ENCODE measurements at regions not wholly inside any gene's neighbourhood (a gene's known extent, or its start where the extent isn't known, plus 50 kb on each side); places are given as distances from the start of the nearest gene placed in this dataset.
"Not testable (repeated sequence)": the region's sequence is repeated elsewhere in the genome, so short reads cannot be mapped to it uniquely, and the experiment has no call there.

GRCh38 chr1:104019675-104020049 lies 270.0 kb downstream of the AMY1C start:
- no peak for DNase-seq
- ATAC-seq: no peak

DNA sequence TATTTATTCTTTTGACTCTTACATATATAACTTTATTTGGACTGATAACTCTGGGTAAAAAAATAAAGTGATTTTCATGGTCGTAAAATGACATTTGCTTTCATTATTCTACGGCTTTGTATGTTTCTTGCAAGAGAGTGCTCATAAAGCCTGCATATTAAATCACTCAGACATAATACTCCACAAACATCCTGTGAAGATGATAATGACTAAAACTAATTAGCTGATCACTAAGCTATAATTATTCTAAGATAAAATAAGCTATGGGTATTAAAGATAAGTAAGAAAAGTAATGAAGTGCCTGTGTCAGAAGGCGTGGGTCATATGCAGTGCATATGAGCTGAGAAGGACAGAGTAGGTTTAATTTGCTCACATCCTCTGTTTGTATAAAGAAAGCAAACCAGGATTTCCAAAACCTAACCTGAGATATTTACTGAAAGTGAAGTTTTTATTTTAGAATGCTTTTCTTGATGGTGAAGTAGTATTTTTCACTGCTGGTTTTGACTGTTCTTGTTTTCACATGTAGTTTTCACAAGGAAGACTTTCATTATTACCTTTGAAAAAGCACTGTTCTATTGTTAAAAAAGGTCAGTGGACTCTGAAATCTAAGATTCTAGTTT lies 278.8 kb downstream of the AMY1C start:
- DNase-seq: no peak
- no peak for ATAC-seq

DNA sequence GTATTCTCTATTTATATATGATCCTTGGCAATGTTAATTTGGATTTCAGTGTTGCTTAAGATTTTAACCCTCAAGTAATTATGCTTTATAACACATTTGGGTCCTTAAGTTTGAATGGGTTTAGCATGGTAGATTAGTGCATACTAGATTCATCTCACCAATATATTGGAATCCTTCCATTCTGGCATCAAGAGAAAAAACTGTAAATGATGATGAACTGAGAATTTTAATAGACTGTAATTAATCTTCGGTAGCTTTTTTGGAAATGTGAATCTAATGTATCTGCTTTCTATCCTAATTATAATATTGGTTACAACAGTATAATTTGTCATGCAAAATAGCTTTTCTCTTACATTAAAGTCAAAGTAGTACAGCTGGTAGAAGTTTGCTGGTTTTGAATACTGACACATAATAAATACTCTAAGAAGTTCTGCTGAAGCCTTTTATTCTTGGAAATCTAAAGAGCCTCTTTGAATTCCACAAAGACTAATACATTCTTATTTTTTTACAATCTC lies 279.8 kb downstream of the AMY1C start:
- no peak for ATAC-seq
- no peak for DNase-seq

GRCh38 chr1:104056786-104057185 lies 307.1 kb downstream of the AMY1C start:
- DNase-seq (no peak), ATAC-seq (no peak)

GRCh38 chr1:104057219-104057898 lies 307.7 kb downstream of the AMY1C start:
- not testable (repeated sequence) for DNase-seq

GRCh38 chr1:104061637-104062036 lies 311.9 kb downstream of the AMY1C start:
- ATAC-seq, DNase-seq: not testable (repeated sequence)

More at GRCh38 chr1:104057219-104057898, 307.7 kb downstream of the AMY1C start:
- not testable (repeated sequence) for ATAC-seq

GRCh38 chr1:104064399-104064798 lies 314.7 kb downstream of the AMY1C start:
- DNase-seq (no peak), ATAC-seq (no peak)

DNA sequence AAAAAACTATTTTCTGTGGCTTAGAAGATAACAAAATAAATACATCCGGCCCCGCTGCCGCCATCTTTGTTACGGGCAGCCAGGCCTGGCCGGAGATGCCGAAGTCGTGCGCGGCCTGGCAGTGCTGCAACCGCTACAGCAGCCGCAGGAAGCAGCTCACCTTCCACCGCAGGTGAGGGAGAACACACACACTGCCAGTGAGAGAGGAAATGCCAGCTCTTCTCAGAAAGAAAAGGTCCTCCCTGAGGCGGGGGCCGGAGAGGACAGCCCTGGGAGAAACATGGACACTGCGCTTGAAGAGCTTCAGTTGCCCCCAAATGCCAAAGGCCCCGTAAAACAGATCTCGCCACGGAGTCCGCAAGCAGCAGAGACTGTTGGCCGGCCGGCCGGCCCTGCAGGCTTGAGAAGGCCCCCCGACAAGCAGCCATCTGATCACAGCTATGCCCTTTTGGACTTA lies 323.2 kb downstream of the AMY1C start:
- DNase-seq (no peak), ATAC-seq (no peak)

DNA sequence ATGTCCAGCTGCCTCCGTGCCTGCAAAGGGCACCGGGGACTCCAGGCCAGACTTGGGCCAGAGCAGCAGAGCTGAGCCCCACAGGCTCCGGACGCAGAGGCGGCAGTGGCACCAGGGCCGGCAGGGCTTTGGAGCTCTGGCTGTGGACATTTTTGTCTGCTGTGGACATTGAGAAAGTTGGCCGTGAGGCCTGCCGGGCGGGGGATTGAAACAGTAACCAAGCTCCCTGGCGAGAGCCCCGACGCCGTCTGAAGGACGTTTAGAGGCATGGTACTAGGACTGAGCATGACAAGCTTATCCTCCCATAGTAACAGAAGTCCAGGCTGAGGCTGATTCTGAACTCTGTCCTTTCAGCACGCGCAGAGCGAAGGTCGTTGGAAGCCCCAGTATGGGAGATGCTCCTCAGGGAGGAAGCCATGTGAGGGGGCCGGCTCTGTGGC lies 323.8 kb downstream of the AMY1C start:
- ATAC-seq: no peak

DNA sequence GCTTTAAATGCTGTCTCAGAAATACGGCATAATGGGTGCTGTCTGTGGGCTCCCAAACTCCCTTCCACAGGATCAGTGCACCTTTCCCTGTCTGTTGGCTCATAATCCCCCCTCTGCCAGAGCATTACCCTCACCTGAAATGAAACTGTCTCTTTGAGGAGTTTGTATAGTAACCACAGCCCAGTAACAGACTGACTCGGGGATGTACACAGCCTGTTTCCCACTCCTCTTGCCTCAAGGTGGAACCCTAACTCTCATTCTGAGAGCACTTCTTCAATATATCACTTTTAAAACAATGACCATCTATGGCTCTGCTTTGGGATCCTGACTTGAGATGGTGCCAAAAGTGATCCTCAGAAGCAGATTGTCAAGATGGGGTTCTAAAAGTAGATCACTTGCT lies 332.5 kb downstream of the AMY1C start:
- DNase-seq (no peak), ATAC-seq (no peak)

More for the DNA sequence above, 323.8 kb downstream of the AMY1C start:
- DNase-seq: no peak

- no peak for ATAC-seq
These were observed 334.7 kb downstream of the AMY1C start for GRCh38 chr1:104084380-104084779.

GRCh38 chr1:104092698-104093097 lies 343.0 kb downstream of the AMY1C start:
- ATAC-seq (no peak), DNase-seq (no peak)

More at GRCh38 chr1:104084380-104084779, 334.7 kb downstream of the AMY1C start:
- DNase-seq: no peak

DNA sequence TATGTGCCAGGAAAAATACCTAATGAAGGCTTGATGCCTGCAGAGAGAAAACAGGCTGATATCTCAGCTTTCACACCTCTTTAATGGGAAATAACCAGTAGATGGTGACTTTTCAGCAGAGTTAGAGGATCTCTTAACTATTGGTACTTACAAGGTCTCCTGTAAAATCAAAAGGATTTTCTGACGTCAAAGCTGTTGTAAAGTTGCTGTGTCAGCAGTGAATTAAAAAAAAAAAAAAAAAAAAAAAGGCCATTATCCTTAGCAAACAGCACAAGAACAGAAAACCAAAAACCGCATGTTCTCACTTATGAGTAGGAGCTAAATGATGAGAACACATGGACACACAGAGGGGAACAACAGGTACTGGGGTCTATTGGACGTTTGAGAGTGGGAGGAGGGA lies 349.1 kb downstream of the AMY1C start:
- no peak for ATAC-seq
- DNase-seq: no peak

DNA sequence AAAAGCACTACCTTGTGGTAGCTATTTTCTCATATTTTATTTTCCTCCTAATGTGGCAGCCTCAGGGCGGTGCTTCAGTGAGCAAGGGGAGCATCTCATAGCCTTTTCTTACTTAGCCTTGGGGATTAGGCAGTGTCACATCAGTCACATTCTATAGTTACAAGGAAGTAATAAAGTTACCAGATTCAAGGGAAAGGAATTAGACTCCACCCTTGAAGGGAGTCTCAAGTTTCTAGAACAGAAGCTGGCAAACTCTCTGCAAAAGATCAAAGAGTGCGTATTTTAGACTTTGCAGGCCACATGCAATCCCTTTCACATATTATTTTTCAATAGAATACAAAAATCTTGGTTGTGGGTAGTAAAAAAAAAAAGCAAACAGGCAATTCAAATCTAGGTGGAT lies 350.4 kb downstream of the AMY1C start:
- ATAC-seq (no peak), DNase-seq (no peak)

- ATAC-seq (no peak), DNase-seq (no peak)
These were observed 355.8 kb downstream of the AMY1C start for GRCh38 chr1:104105465-104105864.

DNA sequence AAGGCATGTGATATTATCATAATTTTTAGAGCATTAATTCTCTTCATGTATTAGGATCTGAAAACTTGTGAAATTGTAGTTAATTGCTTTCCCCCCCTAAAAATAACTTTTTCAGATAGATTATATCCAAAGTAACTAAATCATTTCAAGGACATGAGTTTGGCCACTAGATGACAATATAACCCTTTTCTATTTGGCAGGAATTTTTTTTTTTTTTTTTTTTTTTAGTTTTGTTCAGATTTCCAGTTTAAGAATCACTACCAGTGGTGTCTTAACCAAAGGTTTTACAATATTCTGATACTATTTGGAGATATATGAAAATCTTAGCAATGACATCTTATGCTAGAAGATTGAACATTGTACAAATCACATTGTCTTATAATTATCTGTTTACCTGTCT lies 370.8 kb downstream of the AMY1C start:
- no peak for DNase-seq
- no peak for ATAC-seq

GRCh38 chr1:104121271-104121670 lies 371.6 kb downstream of the AMY1C start:
- ATAC-seq: no peak
- no peak for DNase-seq

DNA sequence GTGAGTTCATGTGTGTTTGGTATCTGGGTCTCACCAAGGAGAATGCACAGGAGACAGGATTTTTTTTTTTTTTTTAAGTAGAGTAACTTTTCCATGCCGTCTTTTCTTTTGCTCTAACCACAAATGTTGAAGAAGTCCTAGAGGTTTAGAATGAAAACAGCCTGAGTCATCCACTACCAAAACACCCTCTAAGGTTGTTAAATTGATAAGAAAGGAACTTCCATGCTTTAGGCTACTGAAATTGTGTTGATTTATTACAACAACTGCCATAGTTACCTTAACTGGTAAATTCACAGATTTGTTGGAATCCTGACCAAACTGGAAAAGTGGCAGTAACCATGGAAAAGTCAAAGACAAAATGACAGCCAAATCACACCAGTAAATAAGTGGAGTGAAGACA lies 375.6 kb downstream of the AMY1C start:
- ATAC-seq (no peak), DNase-seq (no peak)

DNA sequence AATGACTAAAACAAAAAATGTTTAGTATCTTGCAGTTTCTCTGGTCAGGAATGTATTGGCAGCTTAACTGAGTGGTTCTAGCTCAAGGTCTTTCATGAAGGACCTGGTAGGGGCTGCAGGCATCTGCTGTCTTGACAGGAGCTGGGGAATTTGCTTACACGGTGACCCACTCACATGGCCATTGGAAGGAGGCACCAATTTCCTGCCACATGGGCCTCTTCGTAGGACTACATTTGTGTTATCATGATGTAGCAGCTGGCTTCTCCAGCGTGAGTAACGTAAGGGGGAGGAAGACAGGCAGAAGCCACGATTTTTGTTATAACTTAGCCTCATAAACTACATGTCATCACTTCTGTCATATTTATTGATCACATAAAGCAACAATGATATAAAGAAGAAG lies 376.3 kb downstream of the AMY1C start:
- no peak for DNase-seq

GRCh38 chr1:104132382-104132973 lies 382.8 kb downstream of the AMY1C start:
- DNase-seq (no peak), ATAC-seq (no peak)

More for the DNA sequence above, 376.3 kb downstream of the AMY1C start:
- ATAC-seq: no peak

DNA sequence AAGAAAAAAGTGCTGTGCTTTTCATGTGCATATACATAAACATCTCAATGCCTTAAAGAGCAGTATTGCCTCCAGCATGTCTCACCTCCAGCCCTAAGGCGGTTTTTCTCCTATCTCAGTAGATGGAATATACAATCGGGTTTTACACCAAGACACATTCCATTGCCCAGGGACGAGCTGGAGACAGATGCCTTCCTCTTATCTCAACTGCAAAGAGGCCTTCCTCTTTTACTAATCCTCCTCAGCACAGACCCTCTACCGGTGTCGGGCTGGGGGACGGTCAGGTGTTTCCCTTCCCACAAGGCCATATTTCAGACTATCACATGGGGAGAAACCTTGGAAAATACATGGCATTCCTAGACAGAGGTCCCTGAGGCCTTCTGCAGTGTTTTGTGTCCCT lies 385.3 kb downstream of the AMY1C start:
- ATAC-seq: not testable (repeated sequence)

DNA sequence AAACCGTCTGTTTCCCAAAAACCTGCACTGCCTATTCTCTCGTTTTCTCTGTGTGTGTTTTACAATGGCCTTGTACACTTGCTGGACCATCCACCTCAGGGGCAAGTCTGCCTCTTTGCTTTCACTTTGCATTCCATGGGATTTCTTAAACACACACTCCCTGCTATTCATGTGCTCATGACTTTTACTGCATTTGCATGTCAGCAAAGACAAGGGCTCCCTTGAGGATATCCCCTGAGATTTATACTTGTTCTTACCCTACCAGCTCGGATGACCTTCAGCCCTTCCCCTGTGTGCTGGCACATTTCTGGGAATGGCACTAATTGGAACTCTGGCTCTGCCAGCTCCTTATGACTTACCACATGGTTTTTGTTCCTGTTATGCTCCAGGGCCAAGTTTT lies 386.9 kb downstream of the AMY1C start:
- ATAC-seq: no peak

More for the DNA sequence above, 385.3 kb downstream of the AMY1C start:
- DNase-seq: not testable (repeated sequence)

DNA sequence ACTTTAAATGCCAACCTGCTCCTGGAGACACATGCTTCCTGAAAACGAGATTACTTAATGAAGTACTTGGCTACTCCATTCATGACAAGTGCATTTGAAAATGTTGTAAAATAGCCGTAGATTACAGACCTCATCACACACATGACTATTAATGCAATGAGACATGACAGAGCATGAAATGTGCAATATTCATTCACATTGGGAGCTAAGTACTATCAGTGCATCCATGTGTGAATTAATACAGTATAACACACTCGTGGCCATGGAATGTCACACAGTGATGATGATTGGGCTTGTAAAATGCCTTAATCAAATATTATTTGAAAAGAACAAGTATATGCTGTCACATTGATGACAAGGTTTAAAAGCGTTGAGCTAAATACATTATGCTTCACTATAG lies 407.0 kb downstream of the AMY1C start:
- DNase-seq (no peak), ATAC-seq (no peak)

More for the DNA sequence above, 386.9 kb downstream of the AMY1C start:
- DNase-seq: no peak

Measured in stimulated activated naive CD8-positive, alpha-beta T cell treated with anti-CD3 and anti-CD28 coated beads, Interleukin-15, Interleukin-2, amounts not matched to agents 100 U/mL and 50 U/mL, for 24 hours (primary cell).